ENCODE measurements at regions not wholly inside any gene's neighbourhood (a gene's known extent, or its start where the extent isn't known, plus 50 kb on each side); places are given as distances from the start of the nearest gene placed in this dataset.
A peak's percentile ranks its signal among the peaks of the same experiment; 100 is the strongest.

- DNase-seq = no peak
Observed at GRCh38 chr3:153036846-153037245, 125.2 kb upstream of the RAP2B start.

DNA sequence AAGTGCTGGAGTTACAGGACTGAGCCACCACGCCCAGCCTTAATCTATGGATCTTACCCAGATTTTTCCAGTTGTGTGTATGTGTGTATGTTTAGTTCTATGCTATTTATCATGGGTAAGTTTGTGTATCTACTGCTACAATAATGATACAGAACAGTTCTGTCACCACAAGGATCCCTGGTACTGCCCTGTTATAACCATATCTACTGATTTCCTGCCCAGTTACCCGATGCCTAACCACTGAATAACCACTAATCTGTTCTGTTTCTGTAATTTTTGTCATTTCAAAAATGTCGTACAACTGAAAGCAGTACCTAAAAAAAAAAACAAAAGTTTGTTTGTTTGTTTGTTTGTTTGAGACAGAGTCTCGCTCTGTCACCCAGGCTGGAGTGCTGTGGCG, 123.7 kb upstream of the RAP2B start:
- no peak for DNase-seq

- no peak for DNase-seq
Observed at GRCh38 chr3:153038779-153039178, 123.2 kb upstream of the RAP2B start.

- no peak for DNase-seq
Observed at GRCh38 chr3:153041181-153041580, 120.8 kb upstream of the RAP2B start.

DNA sequence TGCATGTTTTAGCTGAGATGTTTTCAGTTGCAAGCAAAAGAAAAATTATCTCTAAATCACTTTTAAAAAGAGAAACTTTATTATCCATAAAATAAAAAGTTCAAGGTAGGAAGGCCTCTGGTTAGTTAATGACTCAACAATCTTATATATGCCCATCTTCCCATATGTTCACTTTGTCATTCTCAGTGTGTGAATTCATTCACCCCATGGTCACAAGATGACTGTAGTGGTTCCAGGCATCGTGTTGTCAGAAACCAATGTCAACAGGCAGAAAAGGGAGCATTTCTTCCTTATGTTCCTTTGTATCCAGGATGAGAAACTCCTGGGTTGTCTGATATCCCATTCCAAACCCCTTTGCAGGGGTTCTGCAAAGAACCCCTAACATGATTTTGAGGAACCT, 119.9 kb upstream of the RAP2B start:
- no peak for DNase-seq

- peak; percentile 63 for DNase-seq
Observed at GRCh38 chr3:153043729-153044328, 118.2 kb upstream of the RAP2B start.

- DNase-seq = no peak
Observed at GRCh38 chr3:153045150-153045549, 116.9 kb upstream of the RAP2B start.

- DNase-seq = no peak
Observed at GRCh38 chr3:153050978-153051377, 111.0 kb upstream of the RAP2B start.

DNA sequence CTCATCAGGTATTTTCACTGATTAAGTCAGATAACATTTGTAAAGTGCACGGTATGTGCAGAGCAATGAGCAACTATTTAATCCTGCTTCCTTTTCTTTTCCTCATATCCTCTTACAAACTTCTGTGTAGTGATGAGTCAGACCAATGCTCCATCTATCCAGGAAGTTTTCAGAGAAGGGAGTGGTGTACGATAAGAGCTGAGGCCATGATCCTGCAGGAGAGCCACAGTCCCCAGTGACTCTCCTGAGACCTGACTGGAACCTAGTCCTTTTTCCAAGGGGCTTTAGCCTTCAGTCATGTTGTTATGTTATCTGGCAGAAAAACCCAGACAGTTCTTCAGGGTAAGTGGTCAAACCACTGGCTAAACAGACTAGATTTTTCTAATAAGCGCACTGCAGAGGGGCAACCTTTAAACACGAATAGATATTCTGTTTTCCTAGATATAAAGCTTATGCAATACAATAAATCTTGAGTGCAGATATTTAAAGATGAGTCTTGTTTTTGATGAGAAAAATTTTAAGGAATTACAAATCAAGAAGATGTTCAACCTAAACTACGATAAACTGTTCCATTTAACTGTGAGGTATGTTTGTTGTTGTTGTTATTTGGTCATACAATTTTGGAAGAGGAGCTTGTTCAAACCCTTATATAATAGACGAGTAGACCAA, 110.5 kb upstream of the RAP2B start:
- peak; percentile 52 for DNase-seq

DNA sequence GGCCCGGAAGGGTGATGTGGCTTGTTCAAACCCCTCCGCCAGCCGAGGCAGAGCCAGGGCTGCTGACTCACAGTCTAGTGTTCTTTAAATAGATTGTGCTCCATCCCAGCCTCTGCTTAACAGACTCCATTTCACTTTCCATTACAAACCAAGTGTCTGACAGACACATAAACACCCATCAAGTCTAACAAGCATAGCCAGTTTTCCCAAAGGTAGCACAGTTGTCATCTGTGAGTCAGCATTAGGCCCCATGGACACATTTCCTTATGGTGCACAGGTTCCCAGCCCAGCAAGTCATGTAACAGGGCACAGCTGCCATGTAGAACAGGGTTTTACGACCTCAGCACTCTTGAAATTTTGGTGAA, 109.9 kb upstream of the RAP2B start:
- DNase-seq = peak; percentile 63

DNA sequence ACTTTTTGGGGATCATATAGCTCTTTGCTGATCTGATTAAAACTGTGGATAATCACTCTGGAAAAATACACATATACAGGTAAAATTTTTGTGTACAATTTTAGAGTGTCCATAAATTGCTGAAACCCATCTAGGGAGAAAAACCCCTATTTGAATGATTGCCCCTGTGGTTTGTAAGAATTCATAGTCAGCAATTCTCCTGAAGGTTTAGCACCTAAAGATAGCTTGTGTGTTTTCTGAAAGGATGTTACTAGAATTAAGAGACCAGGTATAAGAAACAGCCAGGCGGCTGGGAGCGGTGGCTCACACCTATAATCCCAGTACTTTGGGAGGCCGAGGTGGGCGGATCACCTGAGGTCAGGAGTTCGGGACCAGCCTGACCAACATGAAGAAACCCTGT, 106.8 kb upstream of the RAP2B start:
- DNase-seq = no peak

- no peak for DNase-seq
Observed at GRCh38 chr3:153055779-153056178, 106.2 kb upstream of the RAP2B start.

GRCh38 chr3:153058031-153058688, 103.9 kb upstream of the RAP2B start:
- DNase-seq = peak; percentile 50

DNA sequence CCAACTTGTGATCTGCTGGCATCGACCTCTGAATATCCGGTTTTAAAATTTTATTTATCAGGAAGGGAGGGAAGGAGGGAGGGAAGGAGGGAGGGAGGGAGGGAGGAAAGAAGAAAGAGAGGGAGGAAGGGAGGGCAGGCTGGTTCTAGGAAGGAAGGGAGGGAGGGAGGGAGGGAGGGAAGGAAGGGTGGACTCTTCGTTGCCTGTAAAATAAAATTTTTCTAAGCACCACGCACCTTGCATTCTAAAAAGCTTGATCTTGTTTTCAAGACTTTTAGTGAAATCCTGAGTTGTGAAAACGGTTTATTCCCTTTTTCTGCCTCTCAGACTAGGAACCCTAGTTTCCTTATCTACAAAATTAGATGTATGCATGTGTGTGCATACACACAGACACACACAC, 101.7 kb upstream of the RAP2B start:
- no peak for DNase-seq

DNA sequence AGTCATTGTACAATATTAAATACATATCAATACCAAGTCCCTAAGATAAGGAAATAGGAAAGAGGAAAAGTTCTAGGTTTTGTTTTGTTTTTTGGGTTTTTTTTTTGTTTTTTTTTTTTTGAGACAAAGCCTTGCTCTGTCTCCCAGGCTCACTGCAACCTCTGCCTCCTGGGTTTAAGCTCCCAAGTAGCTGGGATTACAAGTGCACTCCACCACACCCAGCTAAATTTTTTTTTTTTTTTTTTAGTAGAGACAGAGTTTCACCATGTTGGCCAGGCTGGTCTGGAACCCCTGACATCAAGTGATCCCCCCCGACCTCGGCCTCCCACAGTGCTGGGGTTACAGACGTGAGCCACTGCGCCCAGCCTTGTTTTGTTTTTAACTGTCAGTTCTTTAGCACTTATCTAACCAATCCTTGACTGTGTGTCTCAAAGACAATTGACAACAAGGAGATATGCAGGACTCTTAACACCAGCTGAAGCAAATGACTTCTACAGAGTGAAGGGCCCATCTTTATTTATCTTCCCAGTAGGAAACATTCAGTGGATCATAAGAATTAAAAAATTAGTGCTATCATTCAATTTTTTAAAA, 100.0 kb upstream of the RAP2B start:
- DNase-seq = no peak

GRCh38 chr3:153063337-153063736, 98.7 kb upstream of the RAP2B start:
- DNase-seq = no peak

DNA sequence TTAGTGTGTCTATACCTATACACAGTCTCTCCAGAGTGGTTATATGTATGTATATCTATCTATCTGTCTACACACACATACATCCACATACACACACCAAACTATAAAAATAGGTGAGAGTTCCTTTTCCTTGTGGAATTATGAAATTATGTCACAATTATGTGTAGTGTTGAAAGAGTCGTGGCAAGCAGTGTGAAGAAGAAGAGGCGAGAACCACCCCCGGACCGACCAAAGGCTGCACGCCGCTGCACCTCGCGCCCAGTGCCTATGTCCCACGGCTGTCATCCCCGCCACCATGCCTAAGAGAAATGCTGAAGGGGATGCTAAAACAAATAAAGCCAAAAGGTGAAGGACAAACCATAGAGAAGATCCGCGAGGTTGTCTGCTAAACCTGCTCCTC, 95.0 kb upstream of the RAP2B start:
- DNase-seq = no peak

DNA sequence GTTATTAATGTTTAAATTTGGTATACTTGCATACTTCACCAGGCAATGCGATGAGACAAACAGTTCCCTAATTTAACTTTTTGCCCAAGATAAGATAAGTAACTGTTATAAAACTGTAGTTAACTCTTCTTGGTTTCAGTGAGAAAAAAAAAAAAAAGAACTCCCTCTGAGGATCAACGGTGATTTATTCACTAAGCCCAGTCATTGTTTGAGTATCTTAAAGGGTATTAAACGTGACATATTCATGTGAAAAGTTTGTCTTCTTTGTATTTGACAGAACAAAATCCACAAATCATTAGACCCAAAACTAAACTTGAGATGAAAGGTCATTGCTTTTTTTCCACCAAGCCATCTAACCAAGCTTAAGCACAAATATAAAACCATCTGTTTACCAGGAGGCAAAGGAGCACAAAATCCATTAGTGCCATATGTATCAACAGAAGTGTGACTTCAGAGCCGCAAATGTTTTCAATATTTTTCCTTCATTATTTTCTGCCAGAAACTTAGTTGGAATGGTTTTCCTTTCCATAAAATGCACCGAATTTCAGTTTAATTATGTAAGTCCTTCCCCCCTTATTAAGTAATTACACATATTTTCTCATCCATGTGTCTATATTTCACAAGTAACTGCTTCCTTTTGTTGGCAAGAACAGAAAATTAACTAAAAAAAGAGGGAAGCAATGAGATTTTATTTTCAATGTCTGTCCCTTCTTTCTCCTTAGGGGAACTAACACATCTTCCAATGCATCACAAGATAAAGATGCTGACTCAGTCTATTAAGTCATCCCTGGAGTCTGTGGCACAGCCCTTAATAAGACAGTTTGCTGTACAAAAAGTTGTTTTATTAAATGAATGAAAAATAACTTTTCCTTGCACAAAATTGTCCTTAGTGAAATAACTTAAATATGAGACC, 92.2 kb upstream of the RAP2B start:
- DNase-seq = peak; percentile 92

DNA sequence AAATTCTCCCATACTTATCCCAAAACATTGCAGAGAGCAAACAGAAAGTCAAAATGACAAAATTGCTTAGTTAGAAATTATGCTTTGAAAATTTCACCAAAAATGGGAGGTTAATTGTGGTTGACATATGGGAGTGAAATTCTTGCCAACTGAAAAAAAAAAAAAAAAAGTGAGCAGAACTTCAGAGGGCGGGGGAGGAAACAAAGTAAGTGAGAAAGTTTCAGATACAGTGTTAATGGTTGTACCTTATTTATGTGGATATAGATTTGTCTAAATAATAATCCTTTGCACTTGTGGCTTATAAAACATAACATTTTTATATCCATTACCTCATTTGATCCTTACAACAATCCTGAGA, 91.5 kb upstream of the RAP2B start:
- peak; percentile 7 for DNase-seq

DNA sequence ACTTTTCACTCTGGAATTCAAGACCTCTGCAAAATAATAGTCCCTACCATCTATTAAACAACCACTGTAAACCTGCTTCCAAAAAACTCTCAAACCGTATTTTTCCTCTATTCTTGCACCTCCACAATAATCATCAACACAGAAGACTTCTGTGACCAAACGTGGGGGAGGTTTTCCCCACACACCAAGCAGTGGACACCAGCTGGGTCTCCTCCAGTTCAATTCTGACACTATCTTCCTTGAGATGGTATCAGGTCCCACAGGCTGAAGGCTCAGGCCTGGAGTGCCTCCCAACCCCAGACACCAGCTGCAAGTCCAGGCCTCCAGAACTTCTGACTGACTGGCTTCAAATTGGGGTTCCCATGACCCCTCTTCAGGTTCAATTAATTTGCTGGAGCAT, 89.6 kb upstream of the RAP2B start:
- DNase-seq = no peak

DNA sequence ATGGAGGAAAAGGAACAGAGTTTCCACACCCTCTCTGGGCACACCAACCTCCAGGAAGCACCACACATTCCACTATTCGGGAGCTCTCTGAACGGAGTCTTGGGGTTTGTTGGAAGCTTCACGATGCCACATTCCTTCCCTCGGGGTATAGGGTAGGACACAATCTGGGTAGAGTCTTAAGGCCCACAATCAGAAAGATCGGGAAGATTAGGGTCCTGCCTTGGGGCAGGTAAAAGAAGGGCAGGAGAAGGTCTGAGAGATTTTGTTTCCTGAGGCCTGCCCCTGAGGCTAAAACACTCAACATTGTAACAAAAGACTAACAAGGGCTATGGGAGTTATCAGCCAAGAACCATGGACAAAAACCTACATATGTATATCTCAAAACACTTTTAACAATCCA, 89.2 kb upstream of the RAP2B start:
- no peak for DNase-seq

GRCh38 chr3:153073636-153074035, 88.4 kb upstream of the RAP2B start:
- no peak for DNase-seq

GRCh38 chr3:153078826-153079225, 83.2 kb upstream of the RAP2B start:
- no peak for DNase-seq
